NCI-H1694 (cell line): ENCODE measurements at regions not wholly inside any gene's neighbourhood (a gene's known extent, or its start where the extent isn't known, plus 50 kb on each side); places are given as distances from the start of the nearest gene placed in this dataset.
"Not testable (repeated sequence)": the region's sequence is repeated elsewhere in the genome, so short reads cannot be mapped to it uniquely, and the experiment has no call there.

ENCODE experiments used
- DNase-seq: peaks from one replicate; lab custom pipeline; 2025; lab: John Stamatoyannopoulos, UW

DNA sequence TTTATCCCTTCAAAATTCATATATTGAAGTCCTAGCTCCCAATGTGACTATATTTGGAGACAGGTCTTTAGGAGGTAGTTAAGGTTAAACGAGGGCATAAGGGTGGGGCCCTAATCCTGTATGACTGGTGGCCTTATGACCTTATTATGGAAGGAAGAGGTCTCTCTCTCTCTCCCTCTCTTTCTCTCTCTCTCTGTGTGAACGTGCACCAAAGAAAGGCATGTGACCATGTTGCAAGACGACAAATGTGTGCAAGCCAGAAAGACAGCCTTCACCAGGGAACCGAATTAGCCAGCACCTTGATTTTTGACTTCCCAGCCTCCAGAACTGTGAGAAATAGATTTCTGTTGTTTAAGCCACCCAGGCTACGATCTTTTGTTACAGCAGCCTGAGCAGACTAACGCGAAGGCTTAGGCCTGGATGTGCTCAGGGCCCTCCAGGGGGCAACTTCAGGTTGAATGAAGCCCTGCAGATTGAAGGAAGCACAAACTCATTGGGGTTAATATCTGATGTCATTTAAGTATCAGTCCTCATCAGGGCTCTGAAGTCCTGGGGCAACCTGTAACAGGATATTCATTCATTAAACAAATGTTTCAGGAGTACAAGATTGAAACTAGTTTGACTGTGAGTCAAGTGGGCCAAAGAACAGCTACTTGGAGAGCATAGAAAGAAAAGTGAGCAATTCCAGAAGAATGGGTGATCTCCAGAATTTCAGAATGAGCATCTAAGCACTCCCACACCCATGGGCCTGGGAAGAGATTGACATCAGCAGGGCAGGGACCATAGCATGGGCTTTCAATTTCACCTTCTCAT lies 157.4 kb upstream of the TNFAIP3 start:
- DNase-seq = no peak

DNA sequence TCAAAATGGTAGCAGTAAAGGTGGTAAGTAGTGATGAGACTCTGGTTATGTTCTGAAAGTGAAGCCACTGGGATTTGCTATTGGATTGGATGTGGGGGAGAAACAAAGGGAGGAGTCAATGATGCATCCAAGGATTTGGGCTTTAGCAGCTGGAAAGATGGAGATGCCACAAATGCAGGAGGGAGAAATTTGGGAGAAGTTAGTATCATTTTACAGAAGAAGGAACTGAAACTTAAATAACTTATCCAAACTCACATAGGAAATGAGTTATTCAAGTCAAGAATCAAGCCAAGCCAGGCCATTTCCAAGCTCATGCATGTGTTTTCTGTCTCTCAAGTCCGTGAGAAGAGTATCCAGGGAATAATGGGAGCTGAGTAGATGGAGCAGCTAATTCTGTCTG lies 155.1 kb upstream of the TNFAIP3 start:
- no peak for DNase-seq

DNA sequence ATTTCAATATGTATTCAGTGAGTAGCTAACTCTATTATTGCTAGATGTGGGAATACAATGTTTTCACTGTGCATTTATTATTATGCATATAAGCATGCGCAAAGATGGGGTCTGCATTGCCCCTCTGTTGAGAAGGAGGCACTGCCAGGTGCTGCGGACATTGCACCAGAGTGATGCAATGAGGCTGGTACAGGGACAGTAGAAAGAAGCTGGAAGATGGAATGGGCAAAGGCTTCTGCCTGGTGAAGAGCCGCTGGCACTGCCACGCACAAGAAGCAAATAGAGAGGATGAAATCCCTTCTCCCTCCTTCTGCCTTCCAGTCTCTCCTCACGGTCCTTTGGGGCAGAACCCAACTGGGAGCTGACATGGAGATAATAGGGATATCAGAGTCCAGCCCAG lies 154.5 kb upstream of the TNFAIP3 start:
- DNase-seq = no peak

DNA sequence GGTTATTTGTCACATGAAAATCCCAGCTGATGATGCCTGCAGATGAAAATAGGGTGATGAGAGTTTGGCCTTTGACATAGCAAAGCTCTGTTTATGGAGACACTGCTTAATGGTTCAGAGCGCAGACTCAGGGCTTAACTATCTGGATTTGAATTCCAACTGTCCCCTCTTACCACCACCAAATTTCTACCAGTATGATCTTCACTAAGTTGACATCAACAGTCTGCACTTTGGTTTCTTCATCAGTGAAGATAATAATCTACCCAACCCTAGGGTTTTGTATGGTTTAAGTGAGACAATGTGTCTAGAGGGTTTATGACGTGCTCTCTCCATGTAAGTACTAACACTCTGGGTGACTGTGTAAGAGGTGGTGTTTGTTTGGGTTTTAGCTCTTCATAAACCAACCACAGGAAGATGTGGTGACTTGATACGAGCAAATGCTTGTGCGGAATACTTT lies 151.4 kb upstream of the TNFAIP3 start:
- no peak for DNase-seq

DNA sequence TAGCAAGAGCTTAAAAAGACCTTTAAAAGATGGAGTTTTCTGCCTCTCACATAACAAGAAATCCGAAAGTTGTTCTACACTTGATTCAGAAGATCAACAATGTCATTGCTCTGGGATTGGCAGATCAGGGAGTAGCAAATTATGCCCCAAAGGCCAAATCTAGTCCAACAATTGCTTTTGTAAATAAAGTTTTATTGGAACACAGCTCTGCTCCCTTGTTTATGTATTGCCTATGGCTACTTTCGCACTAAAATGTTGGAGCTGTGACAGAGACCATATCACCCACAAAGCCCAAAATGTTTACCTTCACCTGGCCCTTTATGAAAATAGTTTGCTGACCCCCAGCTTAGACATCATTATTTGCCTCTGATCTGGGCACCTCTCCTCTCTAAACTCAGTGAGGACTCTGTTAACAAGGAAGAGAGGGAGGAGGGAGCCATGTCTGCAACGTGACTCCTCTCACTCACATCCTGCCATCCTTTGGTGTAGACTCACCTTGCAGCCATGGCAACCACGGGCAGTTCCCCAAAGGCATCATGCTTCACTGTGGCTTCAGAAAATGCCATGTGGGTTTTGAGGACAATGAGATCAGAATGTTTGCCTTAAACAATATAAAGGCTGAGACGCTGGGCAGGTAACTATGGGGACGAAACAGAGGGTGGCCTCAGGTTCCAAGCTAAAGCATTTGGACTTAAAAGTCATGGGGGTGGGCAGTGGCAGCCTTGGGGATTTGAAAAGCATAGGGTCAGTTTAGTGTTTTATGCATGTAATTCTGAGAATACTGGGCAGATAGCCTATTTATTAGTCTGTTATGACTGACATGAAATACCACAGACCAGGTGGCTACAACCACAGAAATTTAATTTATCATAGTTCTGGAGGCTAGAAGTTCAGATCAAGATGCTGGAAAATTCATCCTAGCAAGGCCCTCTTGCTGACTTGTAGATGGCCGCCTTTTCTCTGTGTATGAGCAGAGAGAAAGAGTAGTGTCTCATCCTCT lies 149.7 kb upstream of the TNFAIP3 start:
- no peak for DNase-seq

DNA sequence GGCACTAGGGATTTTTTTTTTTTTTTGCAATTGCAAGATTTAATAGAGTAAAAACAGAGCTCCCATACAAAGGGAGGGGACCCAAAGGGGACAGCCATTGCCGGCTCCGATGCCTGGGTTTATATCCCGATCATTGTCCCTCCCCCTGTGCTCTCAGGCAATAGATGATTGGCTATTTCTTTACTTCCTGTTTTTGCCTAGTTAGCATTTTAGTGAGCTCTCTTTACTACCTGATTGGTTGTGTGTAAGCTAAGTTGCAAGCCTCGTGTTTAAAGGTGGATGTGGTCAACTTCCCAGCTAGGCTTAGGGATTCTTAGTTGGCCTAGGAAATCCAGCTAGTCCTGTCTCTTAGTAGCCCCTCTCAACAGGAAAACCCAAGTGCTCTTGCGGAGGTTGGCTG lies 148.2 kb upstream of the TNFAIP3 start:
- DNase-seq = not testable (repeated sequence)

DNA sequence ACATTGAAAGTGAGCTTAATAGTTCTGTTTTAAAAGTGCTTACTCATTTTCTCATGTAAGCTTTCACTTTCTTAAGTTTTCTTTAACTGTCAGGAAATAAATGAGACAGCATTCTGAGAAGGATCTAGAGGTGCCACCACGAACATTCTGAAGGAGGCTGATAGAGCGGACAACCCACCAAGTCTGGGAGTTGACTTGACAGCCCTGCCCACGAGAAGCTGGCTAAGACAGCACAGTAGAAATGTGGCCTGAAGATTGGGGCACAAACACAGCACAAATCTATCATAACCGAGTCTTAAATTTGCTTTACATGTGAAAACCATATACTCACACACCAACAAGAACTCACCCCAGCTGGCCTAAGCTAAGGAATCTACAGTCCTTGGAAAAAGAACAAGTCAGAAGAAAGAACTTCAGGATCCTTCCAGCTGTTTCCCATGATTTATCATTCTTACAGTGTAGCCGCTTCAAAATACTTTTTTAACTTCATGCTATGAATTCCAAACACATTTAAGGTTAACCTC lies 144.2 kb upstream of the TNFAIP3 start:
- DNase-seq = no peak

DNA sequence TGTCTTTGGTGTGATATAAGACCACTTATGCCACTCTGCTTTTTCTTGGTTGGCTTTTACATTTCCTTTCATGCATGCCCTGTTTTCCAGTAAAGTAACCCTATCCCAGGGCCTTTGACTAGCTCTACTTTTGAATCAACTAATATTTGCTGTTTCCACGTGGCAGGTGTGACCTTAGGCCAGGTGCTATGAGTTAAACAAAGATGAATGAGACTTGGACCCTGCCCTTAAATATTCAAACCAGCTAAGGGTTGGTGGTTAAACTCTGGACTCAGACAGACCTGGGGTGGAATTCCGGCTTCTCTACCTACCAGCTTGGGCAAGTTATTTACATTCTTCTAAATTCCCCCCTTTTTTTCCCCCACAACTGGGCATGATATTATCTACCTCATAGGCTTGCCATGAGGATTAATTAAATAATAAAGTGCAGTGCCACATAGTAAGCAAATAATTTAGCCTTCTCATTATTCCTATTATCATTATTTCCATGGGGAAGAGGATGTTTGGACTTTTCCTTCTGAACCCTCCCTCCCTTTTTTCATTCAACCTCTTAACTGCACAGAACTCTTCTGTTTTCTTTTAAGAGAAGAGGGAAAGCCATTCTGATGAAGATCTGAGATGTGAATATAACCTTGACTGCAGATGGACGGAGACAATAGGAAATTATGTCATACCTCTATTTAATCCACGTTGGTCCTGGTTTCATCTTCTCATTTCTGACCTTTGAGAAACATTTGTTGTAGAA lies 143.6 kb upstream of the TNFAIP3 start:
- DNase-seq = no peak

DNA sequence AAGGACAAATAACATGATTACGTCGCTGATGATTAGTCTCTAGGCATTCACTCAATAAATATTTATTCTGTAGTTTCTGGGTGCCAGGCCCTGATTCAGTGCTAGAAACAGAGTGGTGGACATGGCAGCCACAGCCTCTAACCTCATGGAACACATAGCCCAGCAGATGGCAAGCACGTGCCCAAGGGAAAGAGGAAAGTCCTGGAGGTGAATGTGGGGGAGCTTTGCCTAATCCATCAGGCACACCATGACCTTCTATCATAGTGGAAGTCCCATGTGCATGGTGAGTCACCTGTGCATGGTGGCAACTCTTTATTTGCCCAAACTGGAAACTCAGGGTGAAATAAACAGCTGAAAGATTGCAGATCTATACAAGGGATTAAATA lies 143.0 kb upstream of the TNFAIP3 start:
- DNase-seq = no peak

DNA sequence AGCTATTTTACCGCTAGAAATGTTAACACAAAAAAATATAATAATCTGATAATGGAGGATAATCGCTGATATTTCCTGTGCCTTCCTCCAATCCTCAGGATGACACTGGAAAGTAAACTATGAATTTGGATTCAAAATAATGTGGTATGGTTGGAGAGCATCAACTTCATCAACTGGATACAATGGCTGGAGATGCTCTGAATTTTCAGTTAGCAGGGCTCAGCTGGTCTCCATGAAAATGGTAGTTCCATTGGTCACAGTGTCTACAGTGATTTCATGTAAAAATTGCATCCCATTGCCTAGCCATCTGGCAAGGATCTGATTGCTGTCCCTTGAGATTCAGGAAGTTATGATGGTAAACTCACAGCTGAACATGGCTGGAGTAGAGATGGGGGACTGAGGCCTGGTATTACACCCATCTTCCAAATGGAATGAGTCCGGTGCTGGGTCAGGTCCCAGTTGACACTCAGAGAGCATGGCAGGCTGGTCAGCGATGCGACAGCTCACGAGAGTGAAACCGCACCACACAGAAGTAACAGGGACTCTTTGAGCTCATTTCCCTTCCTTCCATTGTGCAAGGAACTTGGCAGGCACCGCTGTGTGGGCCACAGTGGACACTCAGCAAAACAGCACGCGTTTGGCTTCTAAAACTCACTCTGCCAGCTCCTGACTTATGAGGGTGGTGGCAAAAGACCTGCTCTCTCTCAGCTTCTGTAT lies 142.4 kb upstream of the TNFAIP3 start:
- no peak for DNase-seq

DNA sequence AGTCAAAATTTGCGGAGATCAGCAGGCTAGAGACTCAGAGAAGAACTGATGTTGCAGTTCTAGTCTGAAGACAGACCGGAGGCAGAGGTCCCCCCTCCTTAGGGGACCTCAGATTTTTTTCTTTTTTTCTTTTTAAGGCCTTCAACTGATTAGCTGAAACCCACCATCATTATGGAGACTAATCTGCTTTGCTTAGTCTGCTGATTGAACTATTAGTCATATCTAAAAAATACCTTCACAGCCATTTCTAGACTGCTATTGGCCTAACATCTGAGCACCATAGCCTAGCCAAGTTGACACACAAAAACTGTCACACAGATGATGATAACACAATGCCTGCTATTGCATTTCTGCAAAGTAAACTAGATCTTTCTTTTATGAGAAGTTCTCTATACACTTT lies 141.1 kb upstream of the TNFAIP3 start:
- DNase-seq = no peak

DNA sequence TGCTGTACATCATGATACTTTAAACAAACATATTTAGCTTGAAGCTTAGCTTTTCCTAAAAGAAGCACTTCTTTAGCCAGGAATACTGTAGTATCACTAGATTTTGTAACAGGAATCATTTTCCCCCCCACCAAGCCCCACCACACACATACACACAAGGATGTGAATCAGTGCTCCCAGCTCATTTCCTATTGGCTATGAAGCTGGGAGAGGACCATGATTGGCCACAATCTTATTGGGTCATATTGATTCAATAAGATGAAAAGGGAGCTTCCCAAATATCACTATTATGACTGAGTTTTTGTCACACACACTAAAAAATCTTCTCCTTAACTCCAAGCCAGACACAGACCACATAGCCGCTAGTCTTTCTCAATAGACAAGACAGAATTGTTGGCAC lies 140.5 kb upstream of the TNFAIP3 start:
- DNase-seq = no peak

DNA sequence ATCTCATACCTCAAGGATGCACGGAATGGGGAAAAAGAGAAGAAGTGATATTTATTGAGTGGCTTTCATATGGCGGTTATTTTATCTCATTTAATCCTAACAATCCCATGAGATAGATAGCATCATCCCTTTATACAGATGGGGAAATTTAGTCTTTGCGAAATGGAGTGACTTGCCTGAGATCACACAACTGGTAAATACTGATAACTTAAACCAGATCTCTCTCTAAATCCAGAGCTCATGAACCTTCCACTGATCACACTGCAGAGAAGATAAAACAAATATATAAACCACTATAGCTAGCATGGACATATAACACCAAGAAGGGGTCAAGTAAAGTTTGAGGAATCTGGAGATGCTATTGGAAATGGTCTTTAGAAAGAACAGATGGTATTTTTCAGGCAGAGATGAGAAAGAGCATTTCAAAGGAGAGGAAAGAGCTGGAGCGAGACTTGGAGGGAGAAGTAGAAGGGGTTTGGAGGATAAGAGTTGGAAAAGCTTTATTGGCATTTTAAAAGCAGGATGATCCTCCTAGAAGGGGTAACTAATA lies 139.8 kb upstream of the TNFAIP3 start:
- no peak for DNase-seq

DNA sequence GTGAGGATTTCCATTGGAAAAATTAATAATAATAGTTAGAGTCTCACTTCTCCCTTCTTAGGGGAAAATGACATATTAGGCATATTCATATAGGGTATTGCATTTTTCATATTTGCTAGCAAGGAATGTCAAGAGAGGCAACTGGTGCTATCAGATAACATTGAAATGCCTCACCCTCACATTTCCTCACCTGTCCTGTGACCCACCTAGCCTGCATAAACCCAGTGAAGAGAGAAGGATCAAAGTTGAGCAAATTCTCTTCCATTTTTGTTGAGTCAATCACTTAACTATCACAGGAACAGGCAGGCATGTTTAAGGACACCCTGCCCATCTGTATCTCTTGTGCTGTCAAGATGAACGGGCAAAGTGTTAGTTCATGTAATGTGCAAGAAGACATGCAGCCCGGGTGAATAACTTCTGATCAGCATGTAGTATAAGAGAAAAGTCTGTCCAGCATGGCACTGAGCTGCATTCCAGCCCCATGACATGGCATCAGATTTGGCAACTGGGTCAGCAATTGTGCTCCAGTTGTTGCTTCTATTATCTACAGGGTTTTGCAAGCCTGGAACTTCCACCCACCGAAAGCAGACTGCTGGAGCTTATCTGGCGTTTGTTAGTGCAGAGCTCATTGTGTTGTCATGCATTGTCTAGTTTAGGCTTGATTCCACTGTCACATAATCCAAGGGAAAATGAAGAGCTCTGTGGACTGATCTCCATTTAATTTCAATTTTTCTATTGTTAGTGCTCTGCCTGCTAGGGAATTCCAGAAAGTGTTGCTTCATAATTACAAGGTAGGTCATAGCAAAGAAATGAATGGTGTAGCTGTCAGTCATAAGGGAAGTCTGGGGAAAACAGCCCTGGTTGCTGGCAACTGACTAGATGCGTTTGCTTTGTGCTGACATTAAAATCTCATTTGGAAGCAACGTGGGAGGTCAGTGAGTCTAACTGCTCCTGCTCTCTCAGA lies 138.4 kb upstream of the TNFAIP3 start:
- DNase-seq = no peak

DNA sequence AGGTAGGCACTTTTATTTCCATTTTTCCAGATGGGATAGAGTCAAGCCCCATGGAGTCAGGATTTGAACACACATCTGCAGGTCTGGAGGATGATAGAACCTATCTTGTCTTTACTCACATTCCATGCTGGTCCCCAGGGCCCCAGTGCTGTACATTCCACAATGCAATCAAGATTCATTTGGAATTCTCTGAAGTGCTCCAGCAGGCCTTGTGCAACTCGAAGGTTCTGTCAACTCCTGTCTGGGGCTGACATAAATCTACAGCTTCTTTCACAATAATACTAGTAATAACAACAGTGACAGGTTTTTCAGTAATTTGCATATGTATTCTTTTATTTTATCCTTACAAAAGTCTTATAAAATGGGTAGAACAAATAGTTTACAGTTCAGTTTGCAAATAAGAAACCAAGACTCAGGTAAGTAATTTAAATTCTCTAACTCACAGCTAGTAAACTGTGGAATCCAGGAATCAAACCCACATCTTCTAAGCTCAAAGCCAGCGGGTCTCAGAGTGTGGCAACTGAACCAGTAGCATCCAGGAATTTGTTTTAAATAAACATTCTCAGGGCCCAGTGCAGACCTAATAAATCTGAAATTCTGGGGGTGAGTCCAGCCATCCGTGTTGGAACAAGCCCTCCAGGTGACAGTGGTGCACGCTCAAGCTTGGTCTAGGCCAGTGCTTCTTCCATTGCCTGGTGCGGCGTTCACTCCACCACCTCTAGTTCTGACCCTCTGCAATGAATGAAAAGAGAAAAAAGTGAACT lies 137.0 kb upstream of the TNFAIP3 start:
- no peak for DNase-seq

DNA sequence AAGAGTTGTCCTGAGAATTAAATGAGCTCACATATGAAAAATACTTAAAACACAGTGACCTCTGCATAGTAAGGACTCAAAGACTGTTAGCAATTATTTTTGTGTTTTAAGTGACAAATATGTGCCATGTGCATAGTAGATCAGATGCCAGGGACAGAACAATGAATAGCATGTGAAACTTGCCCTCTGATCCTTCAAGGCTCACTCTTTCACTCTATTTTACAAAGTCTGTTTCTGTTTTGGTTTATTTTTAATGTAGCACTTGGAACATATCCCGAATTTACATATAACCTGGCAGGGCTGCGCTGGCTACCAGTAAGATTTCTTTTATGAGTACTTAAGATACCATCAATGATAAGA lies 135.5 kb upstream of the TNFAIP3 start:
- DNase-seq = no peak

DNA sequence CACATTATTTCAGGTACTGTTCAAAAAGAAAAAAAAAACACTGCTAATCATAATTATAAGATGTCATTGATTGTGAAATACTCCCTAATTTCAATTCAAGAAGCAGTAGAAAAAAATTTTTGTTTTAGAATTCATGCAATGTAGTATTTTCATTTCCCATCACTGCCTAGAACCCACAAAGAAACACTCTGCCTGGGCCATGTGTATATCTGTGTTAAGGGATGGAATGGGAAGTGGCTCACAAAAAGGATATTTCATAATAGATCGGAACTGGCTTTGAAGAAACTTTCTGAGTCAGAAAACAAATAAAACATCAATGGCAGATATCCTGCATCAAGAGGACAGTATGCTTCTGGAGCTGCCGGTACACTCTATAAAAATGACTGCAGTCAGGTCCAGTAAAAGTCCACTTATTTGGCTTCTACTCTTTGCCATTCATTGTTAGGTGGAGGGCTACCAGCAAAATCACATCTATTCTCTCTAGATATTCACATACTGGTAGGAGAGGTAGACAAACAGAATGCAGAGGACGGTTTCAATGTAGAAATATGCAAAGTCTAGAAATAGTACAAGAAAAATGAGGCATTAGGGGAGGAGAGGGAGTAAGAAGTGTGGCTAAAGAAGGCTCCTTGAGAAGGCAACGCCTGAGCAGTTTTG lies 135.0 kb upstream of the TNFAIP3 start:
- no peak for DNase-seq

DNA sequence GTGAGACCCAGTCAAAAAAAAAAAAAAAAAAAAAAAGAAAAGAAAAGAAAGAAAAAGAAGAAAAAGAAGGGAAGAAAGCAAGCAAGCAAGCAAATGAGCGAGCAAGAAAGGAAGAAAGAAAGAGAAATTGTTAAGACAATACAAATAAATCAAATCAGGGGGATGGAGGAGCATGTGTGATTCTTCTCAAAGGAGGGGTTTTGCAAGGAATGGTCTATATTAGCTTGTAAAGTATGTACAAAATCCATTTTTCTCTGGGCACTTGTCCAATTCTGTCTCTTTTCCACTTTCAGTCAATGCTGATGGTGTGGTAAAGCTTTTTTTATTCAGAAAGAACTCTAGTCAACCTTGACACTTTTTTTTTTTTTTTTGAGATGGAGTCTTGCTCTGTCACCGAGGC lies 133.7 kb upstream of the TNFAIP3 start:
- DNase-seq = no peak
